GM03348 (cell line): ENCODE measurements at regions not wholly inside any gene's neighbourhood (a gene's known extent, or its start where the extent isn't known, plus 50 kb on each side); places are given as distances from the start of the nearest gene placed in this dataset.
"Not testable (repeated sequence)": the region's sequence is repeated elsewhere in the genome, so short reads cannot be mapped to it uniquely, and the experiment has no call there.

Source experiments
- DNase-seq: peaks from one replicate; pipeline ENCODE4 v3.0.0; 2012; ENCODE audit warnings: low spot score

DNA sequence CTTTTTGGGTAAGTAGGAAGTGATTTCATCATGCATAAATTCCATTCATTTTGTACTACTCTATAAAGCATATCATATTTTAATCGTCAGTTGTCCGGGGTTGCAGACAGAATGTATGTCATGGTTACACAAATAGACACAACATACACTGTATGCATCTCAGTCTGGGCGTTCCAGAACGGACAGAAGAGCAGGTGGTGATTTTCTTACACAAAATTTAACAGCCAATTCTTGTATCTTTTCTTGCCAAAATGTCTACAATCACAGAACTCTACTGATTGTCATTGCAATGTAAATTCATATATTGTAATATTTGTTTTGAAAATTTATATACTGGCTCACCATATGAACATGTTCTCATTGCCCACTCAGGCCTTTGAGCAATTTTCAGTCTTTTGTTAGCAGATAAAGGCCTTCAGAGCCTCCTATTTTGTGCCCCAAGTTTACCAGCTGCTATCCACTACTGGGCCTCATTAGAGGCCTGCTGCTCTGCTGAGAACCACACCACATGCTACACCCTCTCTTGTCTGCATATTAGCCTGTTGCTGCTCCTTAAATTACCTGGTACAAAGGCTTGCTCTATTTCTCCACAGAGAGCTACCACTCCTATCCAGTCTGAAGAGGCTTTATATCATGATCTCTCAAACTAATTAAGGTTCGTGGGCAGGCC lies 61.5 kb downstream of the PRDM13 start:
- DNase-seq = no peak

GRCh38 chr6:99689916-99690685 lies 83.5 kb downstream of the PRDM13 start:
- DNase-seq = no peak

- not testable (repeated sequence) for DNase-seq
These were observed 95.7 kb downstream of the PRDM13 start for GRCh38 chr6:99702287-99702686.

- no peak for DNase-seq
These were observed 102.4 kb downstream of the PRDM13 start for GRCh38 chr6:99709062-99709461.

- no peak for DNase-seq
These were observed 104.7 kb downstream of the PRDM13 start for GRCh38 chr6:99711302-99711701.

GRCh38 chr6:99711925-99712324 lies 105.3 kb downstream of the PRDM13 start:
- DNase-seq = no peak

GRCh38 chr6:99712519-99712918 lies 105.9 kb downstream of the PRDM13 start:
- no peak for DNase-seq

DNA sequence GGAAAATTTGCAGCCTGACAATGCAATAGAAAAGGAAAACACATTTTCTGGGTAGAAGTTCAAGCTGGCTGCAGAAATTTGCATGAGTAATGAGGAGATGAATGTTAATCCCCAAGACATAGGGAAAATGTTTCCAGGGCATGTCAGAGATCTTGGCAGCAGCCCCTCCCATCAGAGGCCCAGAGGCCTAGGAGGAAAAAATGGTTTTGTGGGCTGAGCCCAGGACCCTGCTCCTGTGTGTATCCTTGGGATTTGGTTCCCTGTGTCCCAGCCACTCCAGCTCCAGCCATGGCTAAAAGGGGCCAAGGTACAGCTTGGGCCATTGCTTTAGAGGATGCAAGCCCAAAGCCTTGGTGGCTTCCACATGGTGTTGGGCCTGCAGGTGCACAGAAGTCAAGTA lies 115.4 kb downstream of the PRDM13 start:
- DNase-seq = not testable (repeated sequence)

DNA sequence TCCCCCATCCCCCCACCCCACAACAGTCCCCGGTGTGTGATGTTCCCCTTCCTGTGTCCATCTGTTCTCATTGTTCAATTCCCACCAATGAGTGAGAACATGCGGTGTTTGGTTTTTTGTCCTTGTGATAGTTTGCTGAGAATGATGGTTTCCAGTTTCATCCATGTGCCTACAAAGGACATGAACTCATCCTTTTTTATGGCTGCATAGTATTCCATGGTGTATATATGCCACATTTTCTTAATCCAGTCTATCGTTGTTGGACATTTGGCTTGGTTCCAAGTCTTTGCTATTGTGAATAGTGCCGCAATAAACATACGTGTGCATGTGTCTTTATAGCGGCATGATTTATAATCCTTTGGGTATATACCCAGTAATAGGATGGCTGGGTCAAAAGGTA lies 123.6 kb downstream of the PRDM13 start:
- DNase-seq = not testable (repeated sequence)

DNA sequence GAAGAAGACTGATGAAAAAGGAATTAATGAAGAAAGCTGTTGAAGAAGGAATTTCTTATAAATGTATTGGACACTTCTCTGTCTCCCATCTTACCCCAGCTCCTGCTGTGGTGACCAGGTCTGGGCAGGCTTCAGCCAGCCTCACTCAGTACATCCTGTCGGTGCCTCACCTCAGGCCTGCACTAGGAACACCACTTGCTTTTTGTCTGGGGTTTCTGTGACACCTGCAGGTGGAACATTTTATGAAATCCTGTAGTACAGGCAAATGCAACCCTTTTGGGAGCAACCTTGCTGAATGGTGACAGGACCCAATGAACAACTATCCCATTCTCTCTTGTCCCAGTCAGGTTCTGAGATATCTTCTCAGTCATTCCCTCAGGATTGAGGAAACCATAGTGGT lies 129.7 kb downstream of the PRDM13 start:
- DNase-seq = no peak

DNA sequence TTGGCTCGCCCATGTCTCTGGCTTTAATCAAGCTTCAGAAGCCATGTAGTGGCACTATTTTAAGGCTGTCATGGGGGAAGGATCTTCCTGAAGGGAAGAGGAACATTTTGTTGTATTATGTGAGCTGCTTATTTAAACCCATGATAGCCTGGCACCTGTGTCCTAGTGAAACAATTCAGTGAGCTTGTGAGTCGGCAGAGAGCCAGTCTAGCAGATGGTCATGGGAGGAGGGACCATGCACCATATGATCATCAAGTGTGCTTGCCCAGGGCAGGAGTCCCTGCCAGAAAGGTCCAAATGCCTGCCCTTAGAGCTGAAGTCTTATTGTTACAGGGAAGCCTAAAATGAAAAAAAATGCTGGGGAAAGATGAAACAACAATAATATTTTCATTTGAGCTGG lies 132.9 kb downstream of the PRDM13 start:
- DNase-seq = no peak

DNA sequence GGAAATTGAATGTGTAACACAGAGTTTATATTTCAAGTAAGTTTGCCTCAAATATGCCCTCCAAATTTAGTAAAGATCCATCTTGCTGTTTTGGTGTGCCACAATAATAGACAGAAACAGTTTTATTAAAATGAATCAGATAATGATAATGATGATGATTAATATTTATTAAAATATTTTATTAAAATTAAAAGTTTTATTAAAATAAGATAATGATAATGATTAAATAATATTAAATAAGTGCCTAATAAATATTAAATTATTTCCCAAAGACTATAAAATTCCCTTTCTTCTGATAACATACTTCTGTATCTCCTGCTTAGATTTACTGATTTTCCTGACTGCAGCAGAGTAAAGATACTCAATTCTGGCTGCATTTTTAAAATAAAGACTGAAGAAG lies 134.5 kb downstream of the PRDM13 start:
- DNase-seq = no peak

DNA sequence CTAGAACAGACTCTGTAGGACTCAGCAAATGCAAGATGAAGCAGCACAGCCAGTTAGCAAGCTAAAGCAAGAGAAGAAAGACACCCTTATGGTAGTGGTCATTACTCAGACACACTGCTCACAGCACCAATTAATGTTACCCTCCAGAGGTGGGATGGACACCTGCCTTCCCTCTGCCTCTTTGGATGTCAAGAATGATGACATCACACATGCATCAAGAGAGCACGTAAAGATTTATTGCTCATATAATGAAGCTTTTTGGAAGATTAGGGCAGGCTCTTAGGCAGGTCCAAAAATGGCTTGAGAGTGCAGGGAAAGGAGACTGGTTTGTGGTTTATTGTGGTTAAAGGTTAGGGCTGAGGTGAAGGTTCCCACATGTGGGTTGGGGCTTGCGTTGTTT lies 137.0 kb downstream of the PRDM13 start:
- no peak for DNase-seq

DNA sequence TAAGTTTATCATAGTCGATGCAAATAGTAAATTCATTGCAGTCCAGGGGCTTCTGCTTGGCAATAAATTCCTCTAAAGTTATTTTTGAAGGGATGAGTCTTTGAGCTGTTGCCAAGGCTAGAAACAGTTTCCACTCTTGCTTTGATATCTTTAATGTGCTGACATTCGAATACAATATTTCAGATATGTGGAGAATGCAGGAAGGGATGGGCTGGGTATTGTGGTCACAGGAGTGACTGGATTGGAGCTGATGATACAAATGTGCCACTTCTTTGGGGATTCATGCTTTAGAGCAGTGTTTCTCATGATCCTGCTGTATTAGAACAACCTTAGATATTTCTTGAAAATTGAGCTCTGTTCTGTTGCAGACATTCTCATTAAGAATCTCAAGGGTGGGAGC lies 139.0 kb downstream of the PRDM13 start:
- peak; percentile 17 for DNase-seq

DNA sequence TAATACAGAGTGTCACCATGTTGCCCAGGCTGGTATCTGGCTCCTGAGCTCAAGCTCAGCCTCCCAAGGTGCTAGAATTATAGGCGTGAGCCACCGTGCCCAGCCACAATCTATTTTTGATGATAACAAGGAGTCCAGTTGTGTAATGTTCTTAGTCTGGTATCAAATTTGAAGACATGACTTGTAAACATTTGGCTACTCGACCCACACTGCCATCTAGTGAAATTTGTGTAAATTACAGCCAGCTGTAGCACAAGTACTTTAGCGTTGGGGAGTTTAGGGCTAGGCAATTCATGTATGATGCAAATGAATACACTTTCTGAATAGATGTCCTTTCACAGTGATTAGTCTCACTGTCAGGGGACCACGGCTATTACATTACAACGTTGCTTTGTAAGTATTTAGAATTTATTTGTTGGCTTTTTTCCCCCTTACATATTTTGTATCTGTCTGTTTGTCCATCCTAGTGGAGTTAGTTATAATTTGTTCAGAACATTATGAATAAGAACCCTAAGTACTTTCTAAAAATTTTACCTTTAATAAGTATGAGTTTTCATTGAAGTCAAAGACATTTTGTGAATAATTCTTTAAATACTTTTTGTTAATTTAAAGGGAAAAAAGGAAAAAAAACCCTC lies 139.7 kb downstream of the PRDM13 start:
- DNase-seq = peak; percentile 77

- DNase-seq = no peak
These were observed 155.1 kb downstream of the PRDM13 start for GRCh38 chr6:99761711-99762110.

DNA sequence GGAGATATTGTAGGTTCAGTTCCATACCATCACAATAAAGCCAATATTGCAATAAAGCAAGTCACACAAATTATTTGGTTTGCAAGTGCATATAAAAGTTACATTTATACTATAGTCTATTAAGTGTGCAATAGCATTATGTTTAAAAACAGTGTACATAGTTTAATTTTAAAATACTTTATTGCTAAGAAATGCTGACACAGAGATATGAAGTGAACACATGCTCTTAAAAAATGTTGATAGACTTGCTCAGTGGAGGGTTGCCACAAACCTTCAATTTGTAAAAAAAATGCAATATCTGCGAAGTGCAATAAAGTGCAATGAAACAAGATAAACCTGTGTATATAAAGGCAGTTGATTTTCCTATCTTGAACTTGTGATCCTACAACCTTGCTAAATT lies 161.5 kb downstream of the PRDM13 start:
- no peak for DNase-seq

GRCh38 chr6:99779631-99780555 lies 173.3 kb downstream of the PRDM13 start:
- DNase-seq = no peak

GRCh38 chr6:99780556-99780885 lies 173.9 kb downstream of the PRDM13 start:
- no peak for DNase-seq

DNA sequence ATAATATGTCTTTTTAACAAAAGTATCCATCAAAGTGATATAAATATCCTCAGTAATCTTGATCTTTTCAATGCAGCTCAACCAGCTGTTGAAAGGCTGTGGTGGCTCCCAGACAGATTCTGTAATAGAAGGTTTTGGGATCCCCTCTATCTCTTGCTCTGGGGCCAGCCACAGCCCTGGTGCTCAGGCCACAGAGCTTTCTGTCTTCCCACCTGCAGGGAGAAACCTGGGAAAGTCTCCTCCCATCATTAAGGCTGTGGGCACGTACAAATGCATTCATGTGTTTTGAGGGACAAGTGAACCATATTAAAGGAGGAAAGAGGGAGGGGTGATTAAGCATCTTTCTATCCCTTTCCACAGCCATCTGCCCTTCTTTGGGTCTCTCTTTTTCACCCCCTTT lies 183.1 kb downstream of the PRDM13 start:
- DNase-seq = no peak

DNA sequence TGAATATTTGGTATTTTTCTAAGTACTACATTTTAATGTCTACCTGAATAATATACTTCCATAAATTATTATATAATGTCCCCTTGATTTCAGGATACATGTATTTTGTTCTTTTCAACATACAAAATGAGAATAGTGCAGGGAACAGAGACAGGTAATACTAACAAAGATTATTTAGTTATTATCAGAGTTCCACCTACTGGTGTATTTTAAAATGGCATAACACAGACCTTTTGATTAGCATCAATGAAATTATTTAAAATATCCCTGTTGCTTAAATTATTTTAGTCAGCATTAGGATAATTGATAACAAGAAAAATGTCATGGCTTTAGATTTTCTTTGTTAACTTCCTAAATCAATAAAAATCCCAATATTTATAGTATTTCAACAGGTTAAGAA lies 184.0 kb downstream of the PRDM13 start:
- no peak for DNase-seq

DNA sequence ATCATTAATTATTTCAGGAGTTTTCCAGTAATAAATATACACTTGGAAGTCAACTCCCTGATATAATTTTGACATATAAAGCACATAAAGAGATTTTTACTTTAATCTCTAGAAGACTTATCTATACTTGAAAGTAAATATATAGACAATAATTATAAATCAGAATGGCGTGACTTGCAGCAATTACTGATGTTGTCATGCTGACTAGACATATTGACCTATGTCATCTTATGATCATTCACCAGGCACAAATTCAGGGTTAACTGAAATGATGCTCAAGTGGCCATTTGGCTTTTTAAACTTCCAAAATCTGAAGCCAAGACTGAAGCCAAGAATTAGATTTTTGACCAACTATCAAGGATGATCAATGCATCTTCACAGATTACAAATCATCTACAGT lies 192.2 kb downstream of the MCHR2 start:
- no peak for DNase-seq
